ENCODE measurements at regions not wholly inside any gene's neighbourhood (a gene's known extent, or its start where the extent isn't known, plus 50 kb on each side); places are given as distances from the start of the nearest gene placed in this dataset.

- no peak for DNase-seq (ENCODE audit: low read depth)
Observed at GRCh38 chr10:28952523-28952922, 275.2 kb downstream of the BAMBI start.

- DNase-seq (ENCODE audit: low read depth), result no peak
Observed at GRCh38 chr10:28954211-28954610, 276.9 kb downstream of the BAMBI start.

GRCh38 chr10:28958468-28958867 lies 281.1 kb downstream of the BAMBI start:
- DNase-seq (ENCODE audit: low read depth), result no peak

GRCh38 chr10:28959850-28960501 lies 282.7 kb downstream of the BAMBI start:
- peak; percentile 40 for DNase-seq (ENCODE audit: low read depth)

GRCh38 chr10:28962768-28963167 lies 285.4 kb downstream of the BAMBI start:
- no peak for DNase-seq (ENCODE audit: low read depth)

GRCh38 chr10:28963539-28964221 lies 286.4 kb downstream of the BAMBI start:
- no peak for DNase-seq (ENCODE audit: low read depth)

GRCh38 chr10:28965937-28966336 lies 288.6 kb downstream of the BAMBI start:
- no peak for DNase-seq (ENCODE audit: low read depth)

GRCh38 chr10:28967031-28967430 lies 289.7 kb downstream of the BAMBI start:
- DNase-seq (ENCODE audit: low read depth), result no peak

- no peak for DNase-seq (ENCODE audit: low read depth)
Observed at GRCh38 chr10:28969413-28969812, 292.1 kb downstream of the BAMBI start.

- DNase-seq (ENCODE audit: low read depth), result no peak
Observed at GRCh38 chr10:28970231-28970630, 292.9 kb downstream of the BAMBI start.

- no peak for DNase-seq (ENCODE audit: low read depth)
Observed at GRCh38 chr10:28971255-28971654, 293.9 kb downstream of the BAMBI start.

- no peak for DNase-seq (ENCODE audit: low read depth)
Observed at GRCh38 chr10:28971764-28972163, 294.4 kb downstream of the BAMBI start.

GRCh38 chr10:28973309-28973972 lies 296.1 kb downstream of the BAMBI start:
- no peak for DNase-seq (ENCODE audit: low read depth)

GRCh38 chr10:28975891-28976531 lies 298.7 kb downstream of the BAMBI start:
- peak; percentile 71 for DNase-seq (ENCODE audit: low read depth)

GRCh38 chr10:28977518-28977917 lies 300.2 kb downstream of the BAMBI start:
- DNase-seq (ENCODE audit: low read depth), result no peak

- DNase-seq (ENCODE audit: low read depth), result no peak
Observed at GRCh38 chr10:28980264-28980663, 302.9 kb downstream of the BAMBI start.

- no peak for DNase-seq (ENCODE audit: low read depth)
Observed at GRCh38 chr10:28981007-28981406, 303.7 kb downstream of the BAMBI start.

GRCh38 chr10:28982974-28983373 lies 305.7 kb downstream of the BAMBI start:
- no peak for DNase-seq (ENCODE audit: low read depth)

GRCh38 chr10:28983799-28984198 lies 305.1 kb upstream of the LYZL1 start:
- no peak for DNase-seq (ENCODE audit: low read depth)

- DNase-seq (ENCODE audit: low read depth), result peak; percentile 64
Observed at GRCh38 chr10:28984431-28984830, 304.4 kb upstream of the LYZL1 start.

- no peak for DNase-seq (ENCODE audit: low read depth)
Observed at GRCh38 chr10:28985137-28985885, 303.6 kb upstream of the LYZL1 start.

Measured in myocyte (in vitro differentiated cells).